ENCODE measurements at regions not wholly inside any gene's neighbourhood (a gene's known extent, or its start where the extent isn't known, plus 50 kb on each side); places are given as distances from the start of the nearest gene placed in this dataset.

GRCh38 chr9:87393706-87394230 is 103.9 kb upstream of the DAPK1 start (continued):
- TF ChIP-seq BCL11A (IDR thresholded peaks at IDR 0.05; ENCODE audit: low read depth in 2 of 2, low read length in 2 of 2) (no peak), POU5F1 (IDR thresholded peaks at IDR 0.05; ENCODE audit: low read depth, low read length) (no peak), ATF2 (IDR thresholded peaks at IDR 0.05; ENCODE audit: low read length) (no peak), FOSL1 (IDR thresholded peaks at IDR 0.05; ENCODE audit: insufficient read depth, low read depth, low read length) (no peak)
